ENCODE measurements at regions not wholly inside any gene's neighbourhood (a gene's known extent, or its start where the extent isn't known, plus 50 kb on each side); places are given as distances from the start of the nearest gene placed in this dataset.

DNA sequence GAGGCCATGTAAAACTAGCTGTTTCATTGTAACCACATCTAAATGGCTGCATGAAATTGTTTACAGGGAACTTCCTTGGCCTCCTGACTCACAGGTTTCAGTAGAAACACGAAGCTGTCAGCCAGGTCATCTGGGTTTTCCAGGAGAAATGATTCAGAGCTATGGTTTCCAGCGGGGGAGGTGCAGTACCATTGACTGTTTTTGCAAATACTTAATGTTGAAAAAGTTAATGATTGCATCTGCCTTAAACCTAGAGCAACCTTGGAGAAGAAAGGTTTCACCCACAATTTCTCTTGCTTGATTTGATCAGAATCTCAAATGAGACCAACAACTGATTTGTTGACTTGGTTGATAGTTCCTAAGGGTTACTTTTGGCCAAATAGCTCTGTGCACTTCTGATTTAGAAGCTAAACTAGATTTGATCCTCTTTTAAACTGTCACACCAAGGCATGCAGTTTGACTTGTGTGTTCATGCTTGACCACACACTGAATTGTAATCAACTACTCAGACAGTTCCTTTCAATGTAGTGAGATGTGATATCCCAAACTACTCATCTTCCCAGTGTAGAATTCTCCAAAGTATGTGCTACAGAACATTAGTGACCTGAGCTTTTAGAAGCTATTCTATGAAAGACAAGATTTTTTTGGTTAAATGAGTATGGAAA is 193.5 kb upstream of the CHST9 start:
- TF ChIP-seq, protein P1, sequence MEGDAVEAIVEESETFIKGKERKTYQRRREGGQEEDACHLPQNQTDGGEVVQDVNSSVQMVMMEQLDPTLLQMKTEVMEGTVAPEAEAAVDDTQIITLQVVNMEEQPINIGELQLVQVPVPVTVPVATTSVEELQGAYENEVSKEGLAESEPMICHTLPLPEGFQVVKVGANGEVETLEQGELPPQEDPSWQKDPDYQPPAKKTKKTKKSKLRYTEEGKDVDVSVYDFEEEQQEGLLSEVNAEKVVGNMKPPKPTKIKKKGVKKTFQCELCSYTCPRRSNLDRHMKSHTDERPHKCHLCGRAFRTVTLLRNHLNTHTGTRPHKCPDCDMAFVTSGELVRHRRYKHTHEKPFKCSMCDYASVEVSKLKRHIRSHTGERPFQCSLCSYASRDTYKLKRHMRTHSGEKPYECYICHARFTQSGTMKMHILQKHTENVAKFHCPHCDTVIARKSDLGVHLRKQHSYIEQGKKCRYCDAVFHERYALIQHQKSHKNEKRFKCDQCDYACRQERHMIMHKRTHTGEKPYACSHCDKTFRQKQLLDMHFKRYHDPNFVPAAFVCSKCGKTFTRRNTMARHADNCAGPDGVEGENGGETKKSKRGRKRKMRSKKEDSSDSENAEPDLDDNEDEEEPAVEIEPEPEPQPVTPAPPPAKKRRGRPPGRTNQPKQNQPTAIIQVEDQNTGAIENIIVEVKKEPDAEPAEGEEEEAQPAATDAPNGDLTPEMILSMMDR (IDR thresholded peaks at IDR 0.05; ENCODE audit: unreplicated experiment): no peak
- H3K27ac Mint-ChIP-seq: no peak overlapping the region
- peaks cover 5% of the 10 kb centered on the region for H3K4me1 Mint-ChIP-seq
- H3K27me3 Mint-ChIP-seq (ENCODE audit: low read depth): no peaks in the 10 kb centered on the region
- H3K36me3 Mint-ChIP-seq: no peaks in the 10 kb centered on the region
- H3K4me3 Mint-ChIP-seq: no peak overlapping the region
- no peaks in the 10 kb centered on the region for H3K9me3 Mint-ChIP-seq
- DNase-seq (ENCODE audit: low spot score in 2 of 2, unreplicated experiment in 2 of 2): no peak

- no peaks in the 10 kb centered on the region for H3K27me3 Mint-ChIP-seq (ENCODE audit: low read depth)
- no peak overlapping the region for H3K4me3 Mint-ChIP-seq
- H3K4me1 Mint-ChIP-seq: peaks cover 13% of the 10 kb centered on the region
- TF ChIP-seq, protein P1 (IDR thresholded peaks at IDR 0.05; ENCODE audit: unreplicated experiment): no peak
- no peak for DNase-seq (ENCODE audit: low spot score in 2 of 2, unreplicated experiment in 2 of 2)
- H3K9me3 Mint-ChIP-seq: no peaks in the 10 kb centered on the region
- no peaks in the 10 kb centered on the region for H3K36me3 Mint-ChIP-seq
- no peak overlapping the region for H3K27ac Mint-ChIP-seq
Observed at GRCh38 chr18:27377251-27377650, 192.1 kb upstream of the CHST9 start.

- no peaks in the 10 kb centered on the region for H3K27me3 Mint-ChIP-seq (ENCODE audit: low read depth)
- H3K36me3 Mint-ChIP-seq: no peaks in the 10 kb centered on the region
- DNase-seq (ENCODE audit: low spot score in 2 of 2, unreplicated experiment in 2 of 2): no peak
- TF ChIP-seq, protein P1 (IDR thresholded peaks at IDR 0.05; ENCODE audit: unreplicated experiment): no peak
- H3K4me1 Mint-ChIP-seq: peaks cover 15% of the 10 kb centered on the region
- H3K9me3 Mint-ChIP-seq: no peaks in the 10 kb centered on the region
- peak overlapping the region; percentile 70 for H3K27ac Mint-ChIP-seq
- no peak overlapping the region for H3K4me3 Mint-ChIP-seq
Observed at GRCh38 chr18:27372386-27372785, 187.3 kb upstream of the CHST9 start.

GRCh38 chr18:27366665-27367064 is 181.6 kb upstream of the CHST9 start:
- Mint-ChIP-seq H3K27me3 (ENCODE audit: low read depth) (no peaks in the 10 kb centered on the region), H3K4me3 (no peak overlapping the region), H3K36me3 (no peaks in the 10 kb centered on the region), H3K27ac (no peak overlapping the region), H3K9me3 (no peaks in the 10 kb centered on the region), H3K4me1 (peaks cover 5% of the 10 kb centered on the region)
- TF ChIP-seq, protein P1 (IDR thresholded peaks at IDR 0.05; ENCODE audit: unreplicated experiment): no peak
- DNase-seq (ENCODE audit: low spot score in 2 of 2, unreplicated experiment in 2 of 2): no peak

GRCh38 chr18:27366151-27366550 is 181.0 kb upstream of the CHST9 start:
- Mint-ChIP-seq H3K27ac (no peak overlapping the region), H3K9me3 (no peaks in the 10 kb centered on the region), H3K4me1 (peaks cover 5% of the 10 kb centered on the region), H3K36me3 (no peaks in the 10 kb centered on the region), H3K27me3 (ENCODE audit: low read depth) (no peaks in the 10 kb centered on the region), H3K4me3 (no peak overlapping the region)
- TF ChIP-seq, protein P1 (IDR thresholded peaks at IDR 0.05; ENCODE audit: unreplicated experiment): no peak
- no peak for DNase-seq (ENCODE audit: low spot score in 2 of 2, unreplicated experiment in 2 of 2)

DNA sequence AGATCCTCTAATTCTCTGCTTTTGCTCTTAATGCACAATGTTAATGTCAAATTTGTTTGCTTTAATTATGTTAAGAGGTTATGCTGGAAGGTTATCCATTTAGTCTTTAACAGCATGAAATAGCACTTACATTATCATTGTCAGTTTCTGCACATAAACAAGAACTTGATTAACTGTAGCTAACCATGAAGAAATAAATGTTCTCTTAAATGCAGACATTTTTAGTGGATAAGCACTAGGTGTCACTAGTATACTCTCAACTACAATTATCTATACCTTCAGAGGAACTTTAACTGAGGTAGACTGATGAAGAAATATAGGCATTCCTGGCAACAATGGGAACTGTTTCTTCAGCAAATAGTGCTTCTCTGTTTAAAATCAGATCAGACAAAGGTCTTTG is 178.8 kb upstream of the CHST9 start:
- TF ChIP-seq, protein P1 (IDR thresholded peaks at IDR 0.05; ENCODE audit: unreplicated experiment): peak; percentile 25
- peaks cover under 1% of the 10 kb centered on the region for H3K27me3 Mint-ChIP-seq (ENCODE audit: low read depth)
- peaks cover 5% of the 10 kb centered on the region for H3K4me1 Mint-ChIP-seq
- no peak for DNase-seq (ENCODE audit: low spot score in 2 of 2, unreplicated experiment in 2 of 2)
- no peak overlapping the region for H3K4me3 Mint-ChIP-seq
- H3K9me3 Mint-ChIP-seq: no peaks in the 10 kb centered on the region
- no peaks in the 10 kb centered on the region for H3K36me3 Mint-ChIP-seq
- H3K27ac Mint-ChIP-seq: no peak overlapping the region

All from mesothelial cell of epicardium (in vitro differentiated cells).